Astrocyte (in vitro differentiated cells and primary cell): ENCODE measurements at regions not wholly inside any gene's neighbourhood (a gene's known extent, or its start where the extent isn't known, plus 50 kb on each side); places are given as distances from the start of the nearest gene placed in this dataset.

Experiments used
- DNase-seq: peaks from one replicate; pipeline ENCODE4 v3.0.0-alpha.2; 2010; ENCODE audit warnings: low read depth
- FAIRE-seq: peaks from 2 replicates; lab custom pipeline; 2011; peaks lifted over from hg19 to GRCh38; lab: Jason Lieb, UNC
- H2AFZ ChIP-seq: 2 replicates; pipeline ENCODE4 v1.6.0; 2012; ENCODE audit warnings: low read depth, low read length, inconsistent platforms
- H3K27ac ChIP-seq: 2 replicates; pipeline ENCODE4 v1.5.1; 2011; ENCODE audit warnings: low read depth, low read length, inconsistent platforms
- H3K27me3 ChIP-seq: 2 replicates; pipeline ENCODE4 v1.6.0; 2011; ENCODE audit warnings: low read length, inconsistent platforms; ENCODE audit not compliant: insufficient read depth
- H3K36me3 ChIP-seq: 2 replicates; pipeline ENCODE4 v1.5.1; 2011; ENCODE audit warnings: low read length, inconsistent platforms; ENCODE audit not compliant: insufficient read depth
- H3K4me1 ChIP-seq: 2 replicates; pipeline ENCODE4 v1.5.1; 2011; ENCODE audit warnings: low read length, inconsistent platforms; ENCODE audit not compliant: insufficient read depth
- H3K4me2 ChIP-seq: 2 replicates; pipeline ENCODE4 v1.6.0; 2012; ENCODE audit warnings: low read length, inconsistent platforms
- H3K4me3 ChIP-seq: 2 replicates; pipeline ENCODE4 v1.5.1; 2011; ENCODE audit warnings: low read depth, mild to moderate bottlenecking, low read length, inconsistent platforms; ENCODE audit not compliant: insufficient read depth
- H3K79me2 ChIP-seq: 2 replicates; pipeline ENCODE4 v1.6.0; 2012; ENCODE audit warnings: mild to moderate bottlenecking, low read length, inconsistent platforms; ENCODE audit not compliant: insufficient read depth
- H3K9ac ChIP-seq: 2 replicates; pipeline ENCODE4 v1.6.0; 2012; ENCODE audit warnings: mild to moderate bottlenecking, low read length, inconsistent platforms
- H3K9me3 ChIP-seq: 2 replicates; pipeline ENCODE4 v1.5.1; 2012; ENCODE audit warnings: low read depth, mild to moderate bottlenecking, low read length, inconsistent platforms; ENCODE audit not compliant: insufficient read depth
- H4K20me1 ChIP-seq: 2 replicates; pipeline ENCODE4 v1.6.0; 2012; ENCODE audit warnings: low read length, inconsistent platforms; ENCODE audit not compliant: insufficient read depth
- H3K27ac Mint-ChIP-seq: one replicate; pipeline ENCODE4 v1.8.0; 2021; ENCODE audit warnings: mild to moderate bottlenecking, mixed read lengths; ENCODE audit not compliant: unreplicated experiment
- H3K27me3 Mint-ChIP-seq: one replicate; pipeline ENCODE4 v1.8.0; 2021; ENCODE audit warnings: low read depth, mixed read lengths; ENCODE audit not compliant: unreplicated experiment
- H3K36me3 Mint-ChIP-seq: one replicate; pipeline ENCODE4 v1.8.0; 2021; ENCODE audit warnings: low read depth, mixed read lengths; ENCODE audit not compliant: unreplicated experiment
- H3K4me1 Mint-ChIP-seq: one replicate; pipeline ENCODE4 v1.8.0; 2021; ENCODE audit warnings: low read depth, mixed read lengths; ENCODE audit not compliant: unreplicated experiment
- H3K4me3 Mint-ChIP-seq: one replicate; pipeline ENCODE4 v1.8.0; 2021; ENCODE audit warnings: mild to moderate bottlenecking, moderate library complexity, mixed read lengths; ENCODE audit not compliant: unreplicated experiment
- H3K9me3 Mint-ChIP-seq: one replicate; pipeline ENCODE4 v1.8.0; 2021; ENCODE audit warnings: mild to moderate bottlenecking, mixed read lengths; ENCODE audit not compliant: unreplicated experiment
- EZH2 ChIP-seq: IDR thresholded peaks from 2 replicates; pipeline ENCODE4 v1.6.1; 2012; ENCODE audit warnings: mild to moderate bottlenecking, low read length, inconsistent platforms; ENCODE audit not compliant: insufficient read depth
- TF ChIP-seq, protein P1 (sequence below): IDR thresholded peaks from 2 replicates; pipeline ENCODE4 v1.5.1; 2011; ENCODE audit warnings: low read depth, mild to moderate bottlenecking, inconsistent platforms, low read length, moderate library complexity; ENCODE audit not compliant: insufficient read depth

DNA sequence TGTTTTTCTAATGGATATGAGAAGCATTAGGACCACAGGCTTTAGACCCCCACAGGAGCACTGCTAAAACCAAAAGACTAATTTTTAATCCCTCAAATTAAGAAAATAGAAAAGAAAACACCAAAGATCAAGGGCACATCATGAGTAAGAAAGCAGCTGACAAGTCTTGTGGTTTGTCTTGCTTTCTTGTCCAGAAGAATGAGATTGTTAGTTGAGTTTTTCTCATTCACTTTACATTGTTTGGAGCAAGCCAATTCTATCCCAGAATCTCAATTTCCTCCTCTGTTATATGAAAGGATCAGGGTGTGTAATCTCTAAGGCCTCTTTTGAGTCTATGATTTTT is 899.0 kb downstream of the KCNJ2 start:
- Mint-ChIP-seq H3K27me3 (no peaks in the 10 kb centered on the region), H3K27ac (peak overlapping the region; percentile 2), H3K4me3 (no peak overlapping the region), H3K36me3 (no peaks in the 10 kb centered on the region), H3K9me3 (no peaks in the 10 kb centered on the region), H3K4me1 (peaks cover 19% of the 10 kb centered on the region)
- no peaks in the 10 kb centered on the region for H3K36me3 ChIP-seq
- H3K4me2 ChIP-seq, result no peak overlapping the region
- no peaks in the 10 kb centered on the region for H3K79me2 ChIP-seq
- H3K27ac ChIP-seq, result no peak overlapping the region
- DNase-seq (peak; percentile 54), FAIRE-seq (no peak)
- H3K9ac ChIP-seq, result no peak overlapping the region
- no peaks in the 10 kb centered on the region for H4K20me1 ChIP-seq
- no peak overlapping the region for H2AFZ ChIP-seq
- H3K27me3 ChIP-seq, result no peaks in the 10 kb centered on the region
- no peak overlapping the region for H3K4me3 ChIP-seq
- no peaks in the 10 kb centered on the region for H3K9me3 ChIP-seq
- TF ChIP-seq EZH2, result no peak
- TF ChIP-seq, protein P1, sequence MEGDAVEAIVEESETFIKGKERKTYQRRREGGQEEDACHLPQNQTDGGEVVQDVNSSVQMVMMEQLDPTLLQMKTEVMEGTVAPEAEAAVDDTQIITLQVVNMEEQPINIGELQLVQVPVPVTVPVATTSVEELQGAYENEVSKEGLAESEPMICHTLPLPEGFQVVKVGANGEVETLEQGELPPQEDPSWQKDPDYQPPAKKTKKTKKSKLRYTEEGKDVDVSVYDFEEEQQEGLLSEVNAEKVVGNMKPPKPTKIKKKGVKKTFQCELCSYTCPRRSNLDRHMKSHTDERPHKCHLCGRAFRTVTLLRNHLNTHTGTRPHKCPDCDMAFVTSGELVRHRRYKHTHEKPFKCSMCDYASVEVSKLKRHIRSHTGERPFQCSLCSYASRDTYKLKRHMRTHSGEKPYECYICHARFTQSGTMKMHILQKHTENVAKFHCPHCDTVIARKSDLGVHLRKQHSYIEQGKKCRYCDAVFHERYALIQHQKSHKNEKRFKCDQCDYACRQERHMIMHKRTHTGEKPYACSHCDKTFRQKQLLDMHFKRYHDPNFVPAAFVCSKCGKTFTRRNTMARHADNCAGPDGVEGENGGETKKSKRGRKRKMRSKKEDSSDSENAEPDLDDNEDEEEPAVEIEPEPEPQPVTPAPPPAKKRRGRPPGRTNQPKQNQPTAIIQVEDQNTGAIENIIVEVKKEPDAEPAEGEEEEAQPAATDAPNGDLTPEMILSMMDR, result no peak
- peaks cover 8% of the 10 kb centered on the region for H3K4me1 ChIP-seq

DNA sequence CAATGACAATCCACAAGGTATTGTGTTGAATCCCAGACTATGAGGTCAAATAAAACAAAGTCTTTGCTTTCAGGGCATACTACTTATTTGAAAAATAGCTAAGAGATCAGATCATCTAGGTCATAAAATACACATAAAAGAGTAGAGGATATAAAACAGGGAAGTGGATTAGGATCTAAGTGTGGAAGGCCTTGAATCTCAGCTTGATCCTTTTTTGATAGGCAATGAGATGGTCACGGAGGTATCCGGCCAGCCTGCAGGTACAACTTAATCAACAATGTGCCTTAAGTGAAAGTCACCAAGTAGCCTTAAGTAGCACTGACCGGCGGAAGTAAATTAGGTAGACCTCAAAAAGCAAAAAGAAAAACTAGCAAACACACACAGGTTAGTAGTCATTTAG is 901.7 kb downstream of the KCNJ2 start:
- no peaks in the 10 kb centered on the region for H3K36me3 Mint-ChIP-seq
- H3K27ac Mint-ChIP-seq, result no peak overlapping the region

DNA sequence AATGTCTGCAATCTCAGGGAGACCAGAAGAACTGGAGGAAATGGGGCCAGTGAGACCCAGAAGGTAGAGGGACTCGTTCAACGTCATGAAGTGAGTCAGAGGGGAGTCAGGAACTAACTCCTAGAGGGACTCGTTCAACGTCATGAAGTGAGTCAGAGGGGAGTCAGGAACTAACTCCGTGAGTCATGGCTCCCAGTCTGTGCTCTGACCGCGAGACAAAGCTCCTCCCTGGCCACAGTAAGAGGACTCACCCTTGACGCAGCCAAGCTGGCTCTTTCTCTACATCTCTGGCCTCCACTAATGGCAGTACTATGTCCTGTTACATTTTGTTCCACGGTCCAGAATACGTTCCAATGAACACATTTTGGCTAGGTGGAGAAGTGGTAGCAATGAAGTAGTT is 902.5 kb downstream of the KCNJ2 start:
- Histone ChIP-seq H3K9ac (peak overlapping the region; percentile 59), H3K4me3 (no peak overlapping the region), H3K27me3 (no peaks in the 10 kb centered on the region), H3K27ac (peak overlapping the region; percentile 91), H3K36me3 (no peaks in the 10 kb centered on the region), H3K4me2 (peak overlapping the region; percentile 69), H2AFZ (peak overlapping the region; percentile 68), H4K20me1 (no peaks in the 10 kb centered on the region), H3K4me1 (peaks cover 8% of the 10 kb centered on the region), H3K79me2 (no peaks in the 10 kb centered on the region), H3K9me3 (no peaks in the 10 kb centered on the region)
- TF ChIP-seq EZH2, result no peak
- TF ChIP-seq, protein P1, result no peak
- Mint-ChIP-seq H3K4me3 (no peak overlapping the region), H3K27me3 (no peaks in the 10 kb centered on the region), H3K36me3 (no peaks in the 10 kb centered on the region), H3K4me1 (peaks cover 19% of the 10 kb centered on the region), H3K27ac (peak overlapping the region; percentile 96), H3K9me3 (no peaks in the 10 kb centered on the region)
- peak; percentile 100 for FAIRE-seq
- DNase-seq, result peak; percentile 100

More for the DNA sequence above, 901.7 kb downstream of the KCNJ2 start:
- no peak overlapping the region for H3K9ac ChIP-seq
- H3K4me1 ChIP-seq, result peaks cover 8% of the 10 kb centered on the region
- peak overlapping the region; percentile 91 for H3K27ac ChIP-seq
- H4K20me1 ChIP-seq, result no peaks in the 10 kb centered on the region
- H3K4me3 ChIP-seq, result no peak overlapping the region
- Mint-ChIP-seq H3K9me3 (no peaks in the 10 kb centered on the region), H3K4me3 (no peak overlapping the region), H3K4me1 (peaks cover 19% of the 10 kb centered on the region), H3K27me3 (no peaks in the 10 kb centered on the region)
- no peaks in the 10 kb centered on the region for H3K79me2 ChIP-seq
- no peak overlapping the region for H2AFZ ChIP-seq
- no peaks in the 10 kb centered on the region for H3K36me3 ChIP-seq
- no peak for TF ChIP-seq EZH2
- TF ChIP-seq, protein P1, result no peak
- no peak for DNase-seq
- H3K4me2 ChIP-seq, result no peak overlapping the region
- H3K27me3 ChIP-seq, result no peaks in the 10 kb centered on the region
- H3K9me3 ChIP-seq, result no peaks in the 10 kb centered on the region
- FAIRE-seq, result no peak
